ENCODE measurements at regions not wholly inside any gene's neighbourhood (a gene's known extent, or its start where the extent isn't known, plus 50 kb on each side); places are given as distances from the start of the nearest gene placed in this dataset.

- TF ChIP-seq CTCF (conservative IDR thresholded peaks at IDR 0.05; ENCODE audit: low read depth, low read length) (no peak), MAZ (IDR thresholded peaks at IDR 0.05; ENCODE audit: borderline replicate concordance, low read depth, low read length) (no peak), CHD1 (IDR thresholded peaks at IDR 0.05; ENCODE audit: low read depth, low read length) (no peak), RFX5 (IDR thresholded peaks at IDR 0.05; ENCODE audit: low read depth, low read length) (no peak), POLR2A (IDR thresholded peaks at IDR 0.05; ENCODE audit: low read depth, low read length) (no peak), RAD21 (IDR thresholded peaks at IDR 0.05; ENCODE audit: low read length) (no peak), CEBPB (IDR thresholded peaks at IDR 0.05; ENCODE audit: low read depth, low read length) (no peak)
These were observed 451.3 kb downstream of the FOXG1 start for GRCh38 chr14:29217813-29218450.

Measured in IMR-90 (cell line).